ENCODE measurements at regions not wholly inside any gene's neighbourhood (a gene's known extent, or its start where the extent isn't known, plus 50 kb on each side); places are given as distances from the start of the nearest gene placed in this dataset.
A peak's percentile ranks its signal among the peaks of the same experiment; 100 is the strongest.

GRCh38 chr18:75524181-75524580 is 96.7 kb upstream of the SMIM21 start:
- no peaks in the 10 kb centered on the region for H3K36me3 ChIP-seq (ENCODE audit: insufficient read depth in 1 of 2, low read depth in 1 of 2)
- ATAC-seq (no peak), DNase-seq (no peak)
- no peak for TF ChIP-seq CTCF (IDR thresholded peaks at IDR 0.05)
- no peaks in the 10 kb centered on the region for H3K27me3 ChIP-seq (ENCODE audit: insufficient read depth in 3 of 3, low read length in 2 of 3)
- no peaks in the 10 kb centered on the region for H3K9me3 ChIP-seq
- no peak overlapping the region for H3K4me3 ChIP-seq
- intact Hi-C loops (cut with DNase I): no loop called here
- no peak overlapping the region for H3K27ac ChIP-seq
- no peaks in the 10 kb centered on the region for H3K4me1 ChIP-seq
- 97% methylated on average over 8 of the region's 8 CpGs for WGBS, 3 donors

- Histone ChIP-seq H3K36me3 (ENCODE audit: insufficient read depth in 1 of 2, low read depth in 1 of 2) (no peaks in the 10 kb centered on the region), H3K4me1 (no peaks in the 10 kb centered on the region), H3K4me3 (no peak overlapping the region), H3K9me3 (no peaks in the 10 kb centered on the region), H3K27me3 (ENCODE audit: insufficient read depth in 3 of 3, low read length in 2 of 3) (no peaks in the 10 kb centered on the region), H3K27ac (no peak overlapping the region)
- no peak for ATAC-seq
- TF ChIP-seq CTCF (IDR thresholded peaks at IDR 0.05): no peak
- DNase-seq: peak in 1 of 2 donors; percentile 46
- intact Hi-C loops (cut with DNase I): no loop called here
- 79 to 84% (median 83%) methylated on average over 12 of the region's 12 CpGs for WGBS, 3 donors
These were observed 94.3 kb upstream of the SMIM21 start for GRCh38 chr18:75521816-75522215.

DNA sequence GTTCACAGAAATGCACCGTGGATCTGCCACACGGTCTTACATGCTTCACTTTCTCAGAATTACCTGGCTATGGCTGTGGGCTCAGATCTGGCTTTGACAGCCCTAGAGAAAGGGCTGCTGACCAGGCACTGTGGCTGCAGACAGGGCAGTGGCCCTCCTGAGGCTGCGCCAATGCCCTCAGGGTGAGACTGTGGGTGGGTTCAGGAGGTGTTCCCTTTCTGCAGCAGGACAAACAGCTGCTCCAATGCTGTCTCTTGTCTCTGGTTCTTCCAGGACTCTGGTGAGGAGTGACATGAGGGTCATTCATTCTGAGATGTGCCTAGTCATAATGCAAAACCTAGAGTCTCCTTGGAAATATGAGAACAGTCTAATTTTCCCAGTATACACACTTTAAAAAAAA is 90.5 kb upstream of the SMIM21 start:
- DNase-seq: no peak
- no peak for TF ChIP-seq CTCF (IDR thresholded peaks at IDR 0.05)
- Histone ChIP-seq H3K36me3 (ENCODE audit: insufficient read depth in 1 of 2, low read depth in 1 of 2) (no peaks in the 10 kb centered on the region), H3K4me3 (no peak overlapping the region), H3K9me3 (no peaks in the 10 kb centered on the region), H3K27me3 (ENCODE audit: insufficient read depth in 3 of 3, low read length in 2 of 3) (no peaks in the 10 kb centered on the region), H3K27ac (no peak overlapping the region), H3K4me1 (no peaks in the 10 kb centered on the region)
- ATAC-seq: no peak
- WGBS, 3 donors: 81 to 90% (median 89%) methylated on average over 3 of the region's 3 CpGs
- intact Hi-C loops (cut with DNase I): no loop called here

DNA sequence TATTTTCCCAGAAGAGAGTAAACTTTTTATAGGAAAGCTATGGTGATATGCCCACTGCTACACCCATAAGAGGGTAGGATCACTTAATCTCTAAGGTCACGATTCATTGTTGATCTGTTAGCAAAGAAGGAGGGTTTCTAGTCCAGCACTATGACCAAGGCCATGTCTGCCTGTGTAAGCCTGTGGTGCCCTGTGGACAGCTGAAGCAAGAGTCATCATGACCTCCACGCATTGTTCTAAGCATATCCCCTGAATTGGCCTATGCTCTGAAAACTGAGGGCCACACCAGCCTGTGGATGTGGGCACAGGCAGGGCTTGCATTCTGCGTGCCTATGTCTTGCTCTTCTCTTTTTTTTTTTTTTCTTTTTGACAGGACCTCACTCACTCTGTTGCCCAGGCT is 89.8 kb upstream of the SMIM21 start:
- DNase-seq (no peak), ATAC-seq (no peak)
- intact Hi-C loops (cut with DNase I): no loop called here
- Histone ChIP-seq H3K4me1 (no peaks in the 10 kb centered on the region), H3K4me3 (no peak overlapping the region), H3K27ac (no peak overlapping the region), H3K36me3 (ENCODE audit: insufficient read depth in 1 of 2, low read depth in 1 of 2) (no peaks in the 10 kb centered on the region), H3K27me3 (ENCODE audit: insufficient read depth in 3 of 3, low read length in 2 of 3) (no peaks in the 10 kb centered on the region), H3K9me3 (peaks cover 4% of the 10 kb centered on the region)
- no peak for TF ChIP-seq CTCF (IDR thresholded peaks at IDR 0.05)
- WGBS, 3 donors: 90 to 91% (median 91%) methylated on average over 3 of the region's 3 CpGs

- DNase-seq (no peak), ATAC-seq (no peak)
- H3K9me3 ChIP-seq: peaks cover under 1% of the 10 kb centered on the region
- intact Hi-C loops (cut with DNase I): no loop called here
- TF ChIP-seq CTCF (IDR thresholded peaks at IDR 0.05): no peak
- H3K27me3 ChIP-seq (ENCODE audit: insufficient read depth in 3 of 3, low read length in 2 of 3): peaks cover 0 to 2% (median 0%) of the 10 kb centered on the region in 3 donors
- H3K27ac ChIP-seq: no peak overlapping the region
- no peaks in the 10 kb centered on the region for H3K4me1 ChIP-seq
- no peaks in the 10 kb centered on the region for H3K36me3 ChIP-seq (ENCODE audit: insufficient read depth in 1 of 2, low read depth in 1 of 2)
- no peak overlapping the region for H3K4me3 ChIP-seq
- WGBS, 3 donors: 89 to 94% (median 90%) methylated on average over 5 of the region's 5 CpGs
These were observed 80.1 kb upstream of the SMIM21 start for GRCh38 chr18:75507636-75508035.

Data from psoas muscle (tissue), 7 donors.